HEK293 (cell line): ENCODE measurements at regions not wholly inside any gene's neighbourhood (a gene's known extent, or its start where the extent isn't known, plus 50 kb on each side); places are given as distances from the start of the nearest gene placed in this dataset.

Experiments
- CTCF ChIA-PET: fragments of 350-600 bp; formaldehyde crosslinking; extraction: SDS; loops from one replicate; lab custom pipeline; 2021; ENCODE audit warnings: antibody characterized with exemption; lab: Yijun Ruan, JAX
- POLR2A ChIA-PET: fragments of 300-600 bp; formaldehyde crosslinking; extraction: SDS; loops from one replicate; lab custom pipeline; 2020; ENCODE audit warnings: antibody characterized with exemption, inconsistent platforms; lab: Yijun Ruan, JAX
- H3K27ac ChIP-seq: fragments of 200-500 bp; sonication (Bioruptor generic); 2 replicates; pipeline ENCODE4 v1.5.1; 2014; ENCODE audit warnings: low read depth, low read length, control low read depth, inconsistent platforms; ENCODE audit errors: extremely low read depth
- H3K36me3 ChIP-seq, 2 experiments: fragments of 200-500 bp in 1 of 2; sonication (Bioruptor generic) in 1 of 2; 1 replicate in 1 of 2; 2 replicates in 1 of 2; pipeline ENCODE4 v1.5.1; 2014 to 2017; ENCODE audit warnings: inconsistent platforms in 2 of 2, low read length in 2 of 2; ENCODE audit not compliant: control insufficient read depth in 2 of 2, insufficient read depth in 1 of 2
- H3K4me1 ChIP-seq: fragments of 200-500 bp; sonication (Bioruptor generic); 2 replicates; pipeline ENCODE4 v1.5.1; 2014; ENCODE audit warnings: mild to moderate bottlenecking, low read length, inconsistent platforms; ENCODE audit not compliant: control insufficient read depth, insufficient read depth
- H3K4me3 ChIP-seq: 2 replicates; pipeline ENCODE4 v1.5.1; 2011; ENCODE audit warnings: low read depth, mild to moderate bottlenecking, control low read depth, low read length, moderate library complexity
- H3K9me3 ChIP-seq: fragments of 200-500 bp; sonication (Bioruptor generic); 2 replicates; pipeline ENCODE4 v1.5.1; 2014; ENCODE audit warnings: low read depth, low read length, inconsistent platforms; ENCODE audit not compliant: control insufficient read depth, insufficient read depth
- OSR2 ChIP-seq: fragments of 450-650 bp; formaldehyde crosslinking; IDR thresholded peaks from 2 replicates; pipeline ENCODE4 v1.5.1; 2016; ENCODE audit warnings: missing biosample characterization, missing genetic modification characterization
- REPIN1 ChIP-seq: fragments of 450-650 bp; formaldehyde crosslinking; IDR thresholded peaks from 2 replicates; pipeline ENCODE4 v1.5.1; 2017; ENCODE audit warnings: missing biosample characterization, missing genetic modification characterization, low read depth
- SP2 ChIP-seq: fragments of 450-650 bp; formaldehyde crosslinking; IDR thresholded peaks from 2 replicates; pipeline ENCODE4 v1.5.1; 2016; ENCODE audit warnings: missing biosample characterization, missing genetic modification characterization
- SP3 ChIP-seq: fragments of 450-650 bp; formaldehyde crosslinking; IDR thresholded peaks from 2 replicates; pipeline ENCODE4 v1.5.1; 2016; ENCODE audit warnings: missing biosample characterization, missing genetic modification characterization
- TRIM28 ChIP-seq: IDR thresholded peaks from 2 replicates; pipeline ENCODE4 v1.6.1; 2011; ENCODE audit warnings: low read length, control low read depth, borderline replicate concordance
- YY1 ChIP-seq: fragments of 450-650 bp; formaldehyde crosslinking; IDR thresholded peaks from 2 replicates; pipeline ENCODE4 v1.5.1; 2018; ENCODE audit warnings: missing biosample characterization, missing genetic modification characterization
- ZNF140 ChIP-seq: fragments of 450-650 bp; formaldehyde crosslinking; IDR thresholded peaks from 2 replicates; pipeline ENCODE4 v1.5.1; 2016; ENCODE audit warnings: missing biosample characterization, missing genetic modification characterization
- ZNF223 ChIP-seq: fragments of 450-650 bp; formaldehyde crosslinking; IDR thresholded peaks from 2 replicates; pipeline ENCODE4 v1.5.1; 2016; ENCODE audit warnings: missing biosample characterization, missing genetic modification characterization
- ZNF335 ChIP-seq: fragments of 450-650 bp; formaldehyde crosslinking; conservative IDR thresholded peaks from 2 replicates; pipeline ENCODE4 v1.5.1; 2016; ENCODE audit warnings: missing biosample characterization, missing genetic modification characterization
- ZNF37A ChIP-seq: fragments of 450-650 bp; IDR thresholded peaks from 2 replicates; pipeline ENCODE4 v1.5.1; 2018; ENCODE audit warnings: missing biosample characterization, missing genetic modification characterization
- ZNF530 ChIP-seq: fragments of 450-650 bp; formaldehyde crosslinking; IDR thresholded peaks from 2 replicates; pipeline ENCODE4 v1.5.1; 2016; ENCODE audit warnings: low read depth, missing biosample characterization, missing genetic modification characterization
- ZNF560 ChIP-seq: fragments of 450-650 bp; formaldehyde crosslinking; IDR thresholded peaks from 2 replicates; pipeline ENCODE4 v1.5.1; 2017; ENCODE audit warnings: missing biosample characterization, missing genetic modification characterization, borderline replicate concordance
- ZNF600 ChIP-seq: fragments of 450-650 bp; formaldehyde crosslinking; IDR thresholded peaks from 2 replicates; pipeline ENCODE4 v1.5.1; 2016; ENCODE audit warnings: missing biosample characterization, missing genetic modification characterization
- ZNF658 ChIP-seq: fragments of 450-650 bp; formaldehyde crosslinking; IDR thresholded peaks from 2 replicates; pipeline ENCODE4; 2016; ENCODE audit warnings: missing biosample characterization, missing genetic modification characterization
- ZNF776 ChIP-seq: fragments of 450-650 bp; formaldehyde crosslinking; IDR thresholded peaks from 2 replicates; pipeline ENCODE4 v1.5.0; 2017; ENCODE audit warnings: missing biosample characterization, missing genetic modification characterization, borderline replicate concordance
- TF ChIP-seq, protein P1 (sequence below): fragments of 450-650 bp; formaldehyde crosslinking; IDR thresholded peaks from 2 replicates; pipeline ENCODE4 v1.5.1; 2016; ENCODE audit warnings: missing biosample characterization, missing genetic modification characterization
- TF ChIP-seq, protein P2 (sequence below): fragments of 450-650 bp; formaldehyde crosslinking; IDR thresholded peaks from 2 replicates; pipeline ENCODE4 v1.5.1; 2016; ENCODE audit warnings: missing biosample characterization, missing genetic modification characterization
- TF ChIP-seq, protein P3 (sequence below): fragments of 450-650 bp; formaldehyde crosslinking; IDR thresholded peaks from 2 replicates; pipeline ENCODE4 v1.5.1; 2016; ENCODE audit warnings: missing biosample characterization, missing genetic modification characterization
- TF ChIP-seq, protein P4 (sequence below): fragments of 450-650 bp; formaldehyde crosslinking; IDR thresholded peaks from 2 replicates; pipeline ENCODE4 v1.5.1; 2016; ENCODE audit warnings: missing biosample characterization, missing genetic modification characterization

DNA sequence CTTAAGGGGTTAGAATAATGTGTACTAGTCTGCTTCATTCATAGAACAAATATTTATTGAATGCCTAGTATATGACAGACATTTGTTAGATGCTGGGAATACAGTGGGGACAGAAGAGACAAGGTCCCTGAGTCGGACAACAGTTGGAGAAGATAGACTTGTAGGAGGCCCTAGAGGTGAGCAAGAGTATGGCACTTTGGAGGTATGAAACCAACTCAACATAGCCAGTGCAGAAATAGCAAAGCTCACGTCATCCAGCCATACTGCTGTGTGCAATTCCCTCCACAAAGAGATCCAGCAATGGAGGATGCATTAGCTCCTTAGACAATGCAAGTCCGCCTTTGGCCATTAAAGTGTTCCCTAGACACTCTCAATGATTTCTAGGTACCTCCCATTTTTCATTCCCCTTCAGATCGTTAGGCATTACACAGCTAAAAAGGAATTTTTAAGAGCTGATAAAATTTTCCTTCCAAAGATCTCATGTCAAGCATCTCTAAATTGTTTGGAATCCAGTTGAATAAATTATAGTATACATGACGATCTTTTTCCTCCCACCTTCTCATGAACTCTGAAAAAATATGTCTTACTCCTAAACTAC is 1949.6 kb upstream of the WWC1 start (continued):
- TF ChIP-seq ZNF560 (tag by site-specific recombination) (no peak), SP3 (tag by site-specific recombination) (no peak), ZNF776 (tag by site-specific recombination) (no peak), SP2 (no peak), OSR2 (tag by site-specific recombination) (no peak)

DNA sequence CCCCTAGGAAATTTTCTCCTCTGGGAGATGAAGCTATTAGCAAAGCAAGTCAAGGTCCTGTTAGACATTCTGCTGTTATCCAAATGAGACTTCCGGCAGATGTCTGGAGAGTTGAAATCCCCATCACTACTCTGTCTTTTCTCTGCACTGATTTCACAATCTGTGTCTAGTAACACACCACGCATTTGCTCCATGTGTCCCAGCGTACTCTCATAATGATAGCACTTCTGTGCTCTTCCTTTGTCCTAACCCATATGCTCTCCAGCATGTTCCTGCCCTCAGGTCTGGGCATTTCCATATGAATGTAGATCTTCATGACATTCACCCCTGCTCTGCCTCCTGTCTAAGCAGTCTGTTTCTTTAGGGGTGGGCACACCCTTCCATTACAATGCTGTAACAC is 1949.0 kb upstream of the WWC1 start:
- ChIA-PET CTCF (no interaction called here), POLR2A (no interaction called here)
- Histone ChIP-seq H3K4me1 (no peaks in the 10 kb centered on the region), H3K4me3 (no peak overlapping the region), H3K9me3 (no peaks in the 10 kb centered on the region), H3K27ac (no peak overlapping the region), H3K36me3 (no peaks in the 10 kb centered on the region)
- no peak for TF ChIP-seq TRIM28
- no peak for TF ChIP-seq ZNF140 (tag by site-specific recombination)
- TF ChIP-seq, protein P1, sequence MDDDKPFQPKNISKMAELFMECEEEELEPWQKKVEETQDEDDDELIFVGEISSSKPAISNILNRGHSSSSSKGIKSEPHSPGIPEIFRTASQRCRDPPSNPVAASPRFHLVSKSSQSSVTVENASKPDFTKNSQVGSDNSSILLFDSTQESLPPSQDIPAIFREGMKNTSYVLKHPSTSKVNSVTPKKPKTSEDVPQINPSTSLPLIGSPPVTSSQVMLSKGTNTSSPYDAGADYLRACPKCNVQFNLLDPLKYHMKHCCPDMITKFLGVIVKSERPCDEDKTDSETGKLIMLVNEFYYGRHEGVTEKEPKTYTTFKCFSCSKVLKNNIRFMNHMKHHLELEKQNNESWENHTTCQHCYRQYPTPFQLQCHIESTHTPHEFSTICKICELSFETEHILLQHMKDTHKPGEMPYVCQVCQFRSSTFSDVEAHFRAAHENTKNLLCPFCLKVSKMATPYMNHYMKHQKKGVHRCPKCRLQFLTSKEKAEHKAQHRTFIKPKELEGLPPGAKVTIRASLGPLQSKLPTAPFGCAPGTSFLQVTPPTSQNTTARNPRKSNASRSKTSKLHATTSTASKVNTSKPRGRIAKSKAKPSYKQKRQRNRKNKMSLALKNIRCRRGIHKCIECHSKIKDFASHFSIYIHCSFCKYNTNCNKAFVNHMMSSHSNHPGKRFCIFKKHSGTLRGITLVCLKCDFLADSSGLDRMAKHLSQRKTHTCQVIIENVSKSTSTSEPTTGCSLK, result no peak
- no peak for TF ChIP-seq ZNF335 (tag by site-specific recombination)
- TF ChIP-seq, protein P2, sequence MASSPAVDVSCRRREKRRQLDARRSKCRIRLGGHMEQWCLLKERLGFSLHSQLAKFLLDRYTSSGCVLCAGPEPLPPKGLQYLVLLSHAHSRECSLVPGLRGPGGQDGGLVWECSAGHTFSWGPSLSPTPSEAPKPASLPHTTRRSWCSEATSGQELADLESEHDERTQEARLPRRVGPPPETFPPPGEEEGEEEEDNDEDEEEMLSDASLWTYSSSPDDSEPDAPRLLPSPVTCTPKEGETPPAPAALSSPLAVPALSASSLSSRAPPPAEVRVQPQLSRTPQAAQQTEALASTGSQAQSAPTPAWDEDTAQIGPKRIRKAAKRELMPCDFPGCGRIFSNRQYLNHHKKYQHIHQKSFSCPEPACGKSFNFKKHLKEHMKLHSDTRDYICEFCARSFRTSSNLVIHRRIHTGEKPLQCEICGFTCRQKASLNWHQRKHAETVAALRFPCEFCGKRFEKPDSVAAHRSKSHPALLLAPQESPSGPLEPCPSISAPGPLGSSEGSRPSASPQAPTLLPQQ (tag by site-specific recombination), result no peak
- TF ChIP-seq, protein P3, sequence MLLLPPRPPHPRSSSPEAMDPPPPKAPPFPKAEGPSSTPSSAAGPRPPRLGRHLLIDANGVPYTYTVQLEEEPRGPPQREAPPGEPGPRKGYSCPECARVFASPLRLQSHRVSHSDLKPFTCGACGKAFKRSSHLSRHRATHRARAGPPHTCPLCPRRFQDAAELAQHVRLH (tag by site-specific recombination), result no peak
- TF ChIP-seq REPIN1 (tag by site-specific recombination), result no peak
- TF ChIP-seq ZNF37A (tag by site-specific recombination), result no peak

DNA sequence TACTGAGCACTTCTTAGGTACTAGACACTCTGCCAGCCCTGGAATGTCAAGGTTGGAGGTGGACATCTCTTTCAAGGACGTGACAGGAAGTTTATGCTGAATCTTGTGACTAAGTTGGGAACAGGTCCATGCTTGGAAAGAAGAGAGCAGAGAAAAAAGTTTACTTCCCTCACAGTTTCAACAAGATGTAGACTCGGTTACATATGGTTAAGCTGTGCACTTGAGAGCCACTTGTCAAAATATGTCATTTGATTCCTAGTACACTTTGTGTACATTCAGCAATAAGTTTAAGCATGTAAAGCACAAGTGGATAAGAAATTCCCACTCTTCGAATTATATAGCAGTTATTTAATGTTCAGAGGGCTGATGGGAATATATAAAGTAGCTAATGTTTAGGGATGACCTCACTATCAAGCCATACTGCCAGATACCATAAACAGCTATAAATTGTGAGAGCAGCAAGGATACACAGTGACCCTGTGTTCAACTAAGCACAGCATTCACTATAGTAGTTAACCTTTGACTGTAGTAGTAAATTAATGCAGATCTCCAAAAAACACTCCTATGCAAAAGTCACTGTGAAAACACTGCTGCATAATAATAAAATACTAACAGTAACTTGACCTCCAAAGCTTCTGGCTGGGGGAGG is 1944.6 kb upstream of the WWC1 start:
- POLR2A ChIA-PET, result no interaction called here
- CTCF ChIA-PET, result interaction anchor here (0.8 kb wide), 1 partner anchor 36 kb away, joined by 7 read pairs; no protein-coding TSS in a partner anchor
- TF ChIP-seq ZNF658 (tag by site-specific recombination) (no peak), ZNF530 (tag by site-specific recombination) (no peak), ZNF600 (tag by site-specific recombination) (no peak), OSR2 (tag by site-specific recombination) (no peak), YY1 (tag by site-specific recombination) (no peak), ZNF223 (tag by site-specific recombination) (no peak)
- TF ChIP-seq, protein P4, sequence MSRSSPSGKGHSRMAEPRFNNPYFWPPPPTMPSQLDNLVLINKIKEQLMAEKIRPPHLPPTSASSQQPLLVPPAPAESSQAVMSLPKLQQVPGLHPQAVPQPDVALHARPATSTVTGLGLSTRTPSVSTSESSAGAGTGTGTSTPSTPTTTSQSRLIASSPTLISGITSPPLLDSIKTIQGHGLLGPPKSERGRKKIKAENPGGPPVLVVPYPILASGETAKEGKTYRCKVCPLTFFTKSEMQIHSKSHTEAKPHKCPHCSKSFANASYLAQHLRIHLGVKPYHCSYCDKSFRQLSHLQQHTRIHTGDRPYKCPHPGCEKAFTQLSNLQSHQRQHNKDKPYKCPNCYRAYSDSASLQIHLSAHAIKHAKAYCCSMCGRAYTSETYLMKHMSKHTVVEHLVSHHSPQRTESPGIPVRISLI (tag by site-specific recombination), result no peak
- no peaks in the 10 kb centered on the region for H3K4me1 ChIP-seq
- no peaks in the 10 kb centered on the region for H3K36me3 ChIP-seq
- H3K9me3 ChIP-seq, result no peaks in the 10 kb centered on the region
- no peak overlapping the region for H3K27ac ChIP-seq
- no peak overlapping the region for H3K4me3 ChIP-seq
